ENCODE measurements at regions not wholly inside any gene's neighbourhood (a gene's known extent, or its start where the extent isn't known, plus 50 kb on each side); places are given as distances from the start of the nearest gene placed in this dataset.

DNA sequence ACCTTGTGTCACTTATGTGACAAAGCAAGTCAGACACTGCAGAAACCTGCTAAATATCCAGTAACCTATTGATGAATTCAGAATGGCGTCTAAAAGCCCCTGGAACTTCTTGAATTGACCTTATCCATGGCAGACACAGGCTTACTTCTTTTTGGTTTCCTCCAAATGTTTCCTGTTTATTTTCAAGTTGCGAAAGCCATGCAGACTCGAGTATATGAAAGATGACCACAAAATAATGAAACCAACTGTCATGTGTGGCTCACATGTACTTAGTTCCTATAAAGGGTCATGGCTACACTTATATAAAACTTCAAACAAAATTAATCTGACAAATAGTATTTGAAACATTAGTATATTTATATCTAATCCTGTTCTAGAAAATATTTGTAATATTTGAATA is 113.1 kb upstream of the FNDC3A start:
- ATAC-seq, result no peak

GRCh38 chr13:48864100-48864499 is 111.6 kb upstream of the FNDC3A start:
- intact Hi-C loops (cut with DNase I), result no loop called here
- no peak overlapping the region for H3K27ac ChIP-seq
- H3K4me1 ChIP-seq, result peaks cover 0 to 27% of the 10 kb centered on the region in 2 donors
- H3K27me3 ChIP-seq, result no peaks in the 10 kb centered on the region
- ATAC-seq (no peak), DNase-seq (no peak)
- TF ChIP-seq, protein P1, sequence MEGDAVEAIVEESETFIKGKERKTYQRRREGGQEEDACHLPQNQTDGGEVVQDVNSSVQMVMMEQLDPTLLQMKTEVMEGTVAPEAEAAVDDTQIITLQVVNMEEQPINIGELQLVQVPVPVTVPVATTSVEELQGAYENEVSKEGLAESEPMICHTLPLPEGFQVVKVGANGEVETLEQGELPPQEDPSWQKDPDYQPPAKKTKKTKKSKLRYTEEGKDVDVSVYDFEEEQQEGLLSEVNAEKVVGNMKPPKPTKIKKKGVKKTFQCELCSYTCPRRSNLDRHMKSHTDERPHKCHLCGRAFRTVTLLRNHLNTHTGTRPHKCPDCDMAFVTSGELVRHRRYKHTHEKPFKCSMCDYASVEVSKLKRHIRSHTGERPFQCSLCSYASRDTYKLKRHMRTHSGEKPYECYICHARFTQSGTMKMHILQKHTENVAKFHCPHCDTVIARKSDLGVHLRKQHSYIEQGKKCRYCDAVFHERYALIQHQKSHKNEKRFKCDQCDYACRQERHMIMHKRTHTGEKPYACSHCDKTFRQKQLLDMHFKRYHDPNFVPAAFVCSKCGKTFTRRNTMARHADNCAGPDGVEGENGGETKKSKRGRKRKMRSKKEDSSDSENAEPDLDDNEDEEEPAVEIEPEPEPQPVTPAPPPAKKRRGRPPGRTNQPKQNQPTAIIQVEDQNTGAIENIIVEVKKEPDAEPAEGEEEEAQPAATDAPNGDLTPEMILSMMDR (IDR thresholded peaks at IDR 0.05), result no peak
- no peaks in the 10 kb centered on the region for H3K36me3 ChIP-seq
- H3K4me3 ChIP-seq, result no peak overlapping the region
- H3K9me3 ChIP-seq, result no peaks in the 10 kb centered on the region

More for the DNA sequence above, 113.1 kb upstream of the FNDC3A start:
- H3K27ac ChIP-seq, result peak overlapping the region; percentile 36 to 84
- no peaks in the 10 kb centered on the region for H3K27me3 ChIP-seq
- intact Hi-C loops (cut with DNase I), result no loop called here
- H3K36me3 ChIP-seq, result no peaks in the 10 kb centered on the region
- peak in 1 of 4 donors; percentile 5 for DNase-seq
- H3K9me3 ChIP-seq, result no peaks in the 10 kb centered on the region
- TF ChIP-seq, protein P1 (IDR thresholded peaks at IDR 0.05), result no peak
- no peak overlapping the region for H3K4me3 ChIP-seq
- H3K4me1 ChIP-seq, result peaks cover 0 to 39% of the 10 kb centered on the region in 2 donors

DNA sequence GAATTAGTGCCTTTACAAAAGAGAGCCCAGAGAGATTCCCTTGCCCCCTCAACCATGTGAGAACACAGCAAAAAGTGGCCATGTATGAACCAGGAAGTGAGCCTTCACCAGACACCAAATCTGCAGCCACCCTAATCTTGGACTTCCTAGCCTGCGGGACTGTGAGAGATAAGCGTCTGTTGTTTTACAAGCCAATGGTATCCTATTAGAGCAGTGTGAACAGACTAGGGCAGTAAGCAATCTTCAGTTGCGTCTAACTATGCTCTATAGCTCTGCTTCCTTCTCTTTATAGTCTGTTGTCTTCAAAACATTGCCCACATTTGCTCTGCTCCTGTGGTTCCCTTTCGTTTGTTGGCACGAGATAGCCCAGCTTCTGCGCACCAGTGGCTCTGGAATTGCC is 109.5 kb upstream of the FNDC3A start:
- Histone ChIP-seq H3K4me1 (peaks cover 0 to 11% of the 10 kb centered on the region in 2 donors), H3K9me3 (no peaks in the 10 kb centered on the region), H3K4me3 (no peak overlapping the region), H3K36me3 (no peaks in the 10 kb centered on the region), H3K27me3 (no peaks in the 10 kb centered on the region), H3K27ac (no peak overlapping the region)
- ATAC-seq (no peak), DNase-seq (no peak)
- intact Hi-C loops (cut with DNase I), result no loop called here
- TF ChIP-seq, protein P1 (IDR thresholded peaks at IDR 0.05), result no peak

- intact Hi-C loops (cut with DNase I), result no loop called here
- no peak for DNase-seq
- ATAC-seq, result no peak
- Histone ChIP-seq H3K9me3 (no peaks in the 10 kb centered on the region), H3K4me1 (no peaks in the 10 kb centered on the region), H3K36me3 (no peaks in the 10 kb centered on the region), H3K27ac (no peak overlapping the region), H3K27me3 (peaks cover 0 to 7% of the 10 kb centered on the region in 2 donors), H3K4me3 (no peak overlapping the region)
- TF ChIP-seq, protein P1 (IDR thresholded peaks at IDR 0.05), result no peak
Observed at GRCh38 chr13:48873081-48873480, 102.6 kb upstream of the FNDC3A start.

DNA sequence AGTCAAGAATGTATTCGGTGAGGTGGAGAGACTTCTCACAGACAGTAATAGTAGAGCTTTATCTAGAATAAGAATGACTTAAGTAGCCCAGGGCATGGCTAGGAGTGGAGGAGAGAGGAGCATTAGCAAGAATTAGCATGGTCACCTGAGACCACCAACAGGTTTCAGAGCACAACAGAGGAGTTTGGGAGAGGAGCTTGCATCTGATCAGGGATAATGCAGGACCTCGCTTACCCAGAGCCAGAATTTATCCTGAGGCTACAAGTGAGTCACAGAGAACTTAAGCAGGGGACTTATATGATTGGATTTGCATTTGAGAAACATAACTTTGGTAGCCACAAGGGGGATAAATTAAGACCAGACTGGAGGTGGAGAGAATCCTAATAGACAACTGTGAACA is 102.1 kb upstream of the FNDC3A start:
- DNase-seq (no peak), ATAC-seq (no peak)
- peaks cover 0 to 7% of the 10 kb centered on the region in 2 donors for H3K27me3 ChIP-seq
- H3K27ac ChIP-seq, result no peak overlapping the region
- H3K4me1 ChIP-seq, result no peaks in the 10 kb centered on the region
- no peak overlapping the region for H3K4me3 ChIP-seq
- intact Hi-C loops (cut with DNase I), result no loop called here
- H3K36me3 ChIP-seq, result no peaks in the 10 kb centered on the region
- TF ChIP-seq, protein P1 (IDR thresholded peaks at IDR 0.05), result no peak
- H3K9me3 ChIP-seq, result no peaks in the 10 kb centered on the region
